Left hindlimb (tissue), 1 donor: ENCODE measurements at regions not wholly inside any gene's neighbourhood (a gene's known extent, or its start where the extent isn't known, plus 50 kb on each side); places are given as distances from the start of the nearest gene placed in this dataset.

Experiments
- DNase-seq: peaks from one replicate; pipeline ENCODE4 v3.0.0-alpha.2; 2018

DNA sequence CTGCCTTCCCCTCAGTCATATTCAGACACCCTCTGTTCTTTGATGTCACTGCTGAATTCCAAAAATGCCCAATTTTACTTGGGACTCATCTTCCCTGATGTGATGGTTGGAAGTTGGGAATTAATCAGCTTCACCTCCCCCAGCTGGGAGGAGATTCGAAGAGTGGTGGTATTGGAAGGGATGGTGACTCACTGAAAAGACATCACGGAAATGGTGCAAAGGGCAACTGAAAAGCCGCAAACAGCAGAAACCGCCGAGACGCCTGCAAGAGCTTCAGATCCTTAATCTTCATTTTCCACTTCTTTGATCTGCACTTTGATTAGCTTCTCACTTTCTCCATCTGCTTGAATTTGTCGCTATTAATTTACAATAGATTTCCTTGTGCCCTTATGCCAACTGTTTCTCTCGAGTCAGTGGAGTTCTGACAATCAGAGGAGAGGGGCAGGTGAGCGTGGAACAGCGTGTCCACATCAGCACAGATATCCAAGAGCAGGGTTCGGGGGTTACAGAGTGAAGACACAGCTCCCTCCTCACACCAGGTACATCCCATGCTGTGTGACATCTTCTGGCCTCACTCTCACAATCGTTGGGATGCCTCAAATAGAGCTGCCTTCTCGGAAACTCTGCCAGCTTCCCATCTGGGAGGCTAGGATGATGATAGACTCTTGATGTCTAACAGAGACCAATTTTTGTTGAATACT lies 325.4 kb downstream of the BRD1 start:
- no peak for DNase-seq

DNA sequence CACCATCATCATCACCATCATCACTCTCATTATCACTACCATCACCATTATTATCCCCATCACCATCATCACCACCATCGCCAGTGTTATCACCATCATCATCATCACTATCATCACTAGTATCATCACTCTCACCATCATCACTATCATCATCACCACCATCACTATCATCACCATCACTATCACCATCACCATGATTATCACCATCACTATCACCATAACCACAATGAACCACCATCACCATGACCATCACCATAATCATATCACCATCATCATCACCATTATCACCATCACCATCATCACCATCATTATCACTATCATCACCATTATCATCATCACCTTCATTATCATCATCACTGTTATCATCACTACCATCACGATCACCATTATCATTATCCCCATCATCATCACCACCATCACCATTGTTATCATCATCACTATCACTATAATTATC lies 326.7 kb downstream of the BRD1 start:
- no peak for DNase-seq

DNA sequence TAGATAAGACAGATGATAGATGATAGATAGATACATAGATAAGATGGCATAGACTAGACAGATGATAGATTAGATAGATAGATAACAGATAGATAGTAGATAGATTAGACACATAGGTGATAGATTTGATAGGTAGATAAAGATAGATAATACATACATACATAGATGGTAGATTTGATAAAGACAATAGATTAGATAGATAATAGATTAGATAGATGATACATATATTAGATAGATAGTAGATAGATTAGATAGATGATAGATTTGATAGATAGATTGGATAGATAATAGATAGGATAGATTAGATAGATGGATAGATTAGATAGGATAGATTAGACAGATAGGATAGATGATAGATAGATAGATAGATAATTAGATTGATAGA lies 327.6 kb downstream of the BRD1 start:
- no peak for DNase-seq

DNA sequence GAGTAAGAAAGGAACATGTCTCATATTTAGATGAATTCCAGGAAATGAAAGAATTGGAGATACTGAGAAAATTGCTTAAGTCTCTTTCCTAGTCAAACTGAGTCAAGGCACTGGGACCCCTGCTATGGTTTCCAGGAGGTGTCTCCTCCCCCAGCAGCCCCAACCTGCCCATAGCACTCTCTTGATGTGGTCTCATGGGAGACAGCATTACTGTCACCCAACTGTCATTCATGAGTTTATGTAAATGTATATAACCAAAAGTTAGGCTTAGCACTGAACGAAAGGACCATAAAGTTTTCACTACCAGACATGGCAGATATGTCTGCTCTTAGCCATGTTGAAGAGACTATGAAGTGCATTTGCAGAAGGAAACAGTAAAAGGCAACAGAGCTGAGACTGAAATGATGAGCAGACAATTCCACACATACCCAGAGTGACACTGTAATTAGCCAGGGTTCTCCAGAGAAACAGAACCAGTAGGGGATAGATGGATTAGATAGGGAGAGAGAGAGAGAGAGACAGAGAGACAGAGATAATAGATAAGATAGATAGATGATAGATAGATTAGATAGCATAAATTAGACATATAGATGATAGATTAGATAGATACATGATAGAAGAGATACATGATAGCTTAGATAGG lies 328.1 kb downstream of the BRD1 start:
- DNase-seq: no peak

DNA sequence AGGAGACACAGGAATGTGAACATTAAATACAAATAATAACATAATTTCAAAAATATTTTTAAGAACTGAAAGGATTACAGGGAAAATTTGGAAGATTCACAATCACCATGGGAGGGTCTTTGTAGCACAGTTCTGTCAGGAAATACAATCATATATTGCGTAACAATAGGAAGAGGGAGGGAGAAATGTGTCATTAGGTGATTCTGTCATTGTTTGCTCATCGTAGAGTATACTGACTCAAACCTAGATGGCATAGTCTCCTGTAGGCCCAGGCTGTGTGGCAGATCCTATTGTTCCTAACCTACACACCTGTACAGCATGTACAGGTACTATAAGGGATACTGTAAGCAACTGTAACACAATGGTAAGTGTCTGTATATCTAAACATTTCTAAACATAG lies 330.4 kb downstream of the BRD1 start:
- no peak for DNase-seq

DNA sequence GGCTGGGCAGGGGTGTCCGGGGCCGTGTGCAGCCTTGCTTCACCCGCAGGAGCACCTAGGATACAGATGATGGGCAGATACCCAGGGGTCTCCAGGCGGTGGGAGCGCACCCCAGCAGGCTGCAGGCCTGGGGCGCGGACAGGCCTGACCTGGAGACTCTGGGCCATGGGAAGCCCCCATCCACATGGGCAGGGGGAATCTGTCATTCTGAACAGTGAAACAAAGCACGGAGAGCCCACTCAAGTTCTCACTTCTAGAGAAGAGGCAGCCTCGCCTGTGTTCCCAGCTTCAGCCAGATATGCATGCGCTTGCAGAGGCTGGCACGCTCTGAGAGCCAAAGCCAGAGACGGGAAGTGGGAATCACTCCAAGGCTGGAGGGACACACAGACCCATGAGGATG lies 333.1 kb downstream of the BRD1 start:
- DNase-seq: no peak

DNA sequence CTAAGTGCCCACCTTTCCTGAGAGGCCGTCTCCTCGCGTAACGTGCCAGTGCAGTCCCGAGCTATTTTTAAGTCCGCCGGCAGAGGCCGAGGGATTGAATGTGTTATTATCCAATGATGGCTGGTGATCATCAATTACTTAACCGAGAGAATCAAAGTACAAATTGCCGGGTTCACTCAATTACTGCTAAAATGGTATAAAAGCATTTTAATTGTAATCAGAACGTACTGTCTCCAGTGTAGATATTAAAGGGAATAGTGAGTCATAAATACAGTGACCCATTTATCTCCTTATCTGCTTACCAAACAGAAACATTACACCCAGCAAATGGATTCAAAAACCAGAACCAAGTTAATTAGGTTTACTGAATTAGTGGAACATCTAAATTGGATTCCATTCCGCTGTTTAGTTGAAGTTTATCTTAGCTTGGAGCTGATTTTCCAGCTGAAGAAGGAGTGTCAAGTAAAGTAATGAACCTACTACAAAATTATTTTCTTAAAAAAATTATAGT lies 334.9 kb downstream of the BRD1 start:
- no peak for DNase-seq

DNA sequence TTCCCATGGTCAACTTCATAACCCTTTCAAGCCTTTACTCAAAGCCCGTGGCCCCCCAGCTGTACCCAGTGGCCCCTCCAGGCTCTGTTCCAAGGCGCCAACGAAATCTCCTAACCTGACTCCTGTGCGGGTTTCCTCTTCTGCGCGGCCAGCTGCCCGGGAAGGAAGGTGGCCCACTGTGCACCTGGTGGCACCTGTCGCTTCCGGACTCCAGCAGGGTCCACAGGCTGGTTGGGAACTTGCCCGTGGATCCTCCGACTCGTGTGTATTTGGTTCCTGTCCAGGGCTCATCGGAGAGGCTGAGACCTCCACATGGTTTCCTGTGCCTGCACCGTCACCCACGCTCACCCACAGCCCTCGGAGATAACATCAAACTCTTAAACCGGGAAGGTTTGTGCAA lies 335.4 kb downstream of the BRD1 start:
- no peak for DNase-seq

DNA sequence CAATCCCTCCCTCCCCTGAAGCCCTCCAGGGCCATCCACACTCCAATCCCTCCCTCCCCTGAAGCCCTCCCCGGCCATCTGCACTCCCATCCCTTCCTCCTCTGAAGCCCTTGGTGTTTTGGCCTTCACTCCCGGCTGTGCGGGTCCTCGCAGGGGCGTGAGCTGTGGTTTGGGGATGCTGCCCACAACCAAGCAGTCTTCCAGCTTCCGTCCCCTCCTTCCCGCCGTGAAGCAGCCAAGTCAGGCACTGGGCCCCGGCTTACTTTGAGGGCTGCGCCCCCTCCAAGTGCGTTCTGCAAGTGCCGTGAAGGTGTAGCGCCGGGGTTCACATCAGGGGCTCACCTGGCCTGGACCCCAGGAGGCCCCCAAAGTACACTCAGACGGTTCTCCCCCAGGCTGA lies 335.9 kb downstream of the BRD1 start:
- no peak for DNase-seq

DNA sequence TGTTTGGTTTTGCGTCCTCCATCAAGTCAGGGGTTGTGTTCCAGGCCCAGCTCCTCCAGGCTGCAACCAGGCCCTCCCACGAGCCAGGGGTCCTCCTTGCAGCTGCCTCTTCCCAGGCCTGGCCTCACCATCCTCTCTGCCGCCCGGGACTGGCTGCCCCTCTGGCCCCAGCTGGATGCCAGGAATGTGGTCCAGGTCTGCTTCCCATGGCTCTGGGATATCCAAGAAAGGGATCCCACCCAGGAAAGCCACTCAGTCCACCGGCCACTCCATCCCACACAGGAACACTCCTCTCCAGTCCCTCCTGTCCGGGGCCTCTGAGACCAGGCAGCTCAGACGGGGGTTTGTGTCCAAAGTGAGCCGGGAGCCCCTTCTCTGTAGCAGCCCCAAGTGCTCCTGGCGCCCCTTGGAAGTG lies 336.4 kb downstream of the BRD1 start:
- DNase-seq: no peak

DNA sequence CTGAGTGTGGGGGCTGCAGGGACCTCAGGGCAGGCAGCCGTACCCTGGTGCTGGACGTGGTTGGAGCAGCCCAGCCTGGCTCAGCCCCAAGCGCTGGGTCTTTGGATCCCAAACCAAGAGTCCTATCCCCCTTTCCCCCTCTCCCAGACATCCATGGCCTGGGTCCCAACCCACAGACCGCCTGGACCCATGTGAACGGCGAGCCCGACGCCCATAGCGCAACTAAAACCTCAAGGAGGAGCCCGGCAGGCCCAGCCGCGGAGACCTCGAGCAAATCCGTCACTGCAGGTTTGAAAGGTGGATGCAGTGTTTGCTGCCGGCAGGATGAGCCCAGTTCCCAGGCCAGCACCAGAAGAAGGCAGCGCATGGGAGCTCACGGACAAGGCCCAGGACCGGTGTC lies 337.0 kb downstream of the BRD1 start:
- DNase-seq: no peak

DNA sequence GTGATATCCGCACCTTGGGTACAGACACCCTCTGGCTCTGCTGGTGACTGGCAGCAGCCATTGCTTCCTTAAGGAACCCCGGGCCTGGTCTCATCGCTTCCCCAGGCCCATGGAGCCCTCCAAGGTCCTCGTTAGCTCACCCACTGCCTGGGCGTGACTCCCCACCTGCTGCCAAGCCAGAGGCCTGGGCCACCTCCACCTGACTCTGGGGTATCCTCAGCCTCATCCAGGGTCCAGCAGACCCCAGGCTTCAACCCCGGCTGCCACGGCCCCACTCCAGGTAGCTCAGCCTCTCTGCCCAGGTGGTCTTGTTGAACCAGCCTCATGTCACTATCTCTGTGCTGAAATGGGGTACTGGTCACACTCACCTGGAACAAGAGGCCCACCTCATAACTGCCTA lies 337.9 kb downstream of the BRD1 start:
- no peak for DNase-seq

DNA sequence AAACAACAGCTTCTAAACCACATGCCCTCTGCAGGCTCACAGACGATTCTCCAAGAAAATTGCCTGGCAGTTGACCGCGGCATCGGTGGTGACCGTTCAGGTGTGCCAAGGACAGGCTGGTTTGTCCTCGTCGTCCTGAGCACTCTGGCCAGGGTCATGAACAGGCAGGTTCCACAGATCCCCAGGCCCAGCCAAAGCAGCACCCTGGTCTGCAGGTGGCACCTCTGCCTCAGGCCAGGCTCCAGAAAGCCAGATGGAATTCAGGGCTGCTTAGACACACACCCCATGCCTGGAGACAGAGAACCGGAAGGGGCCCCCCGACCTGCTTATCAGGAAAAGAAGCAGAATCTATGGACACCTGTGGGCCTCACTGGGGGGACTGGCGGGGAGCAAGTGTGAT lies 338.7 kb downstream of the BRD1 start:
- DNase-seq: no peak

DNA sequence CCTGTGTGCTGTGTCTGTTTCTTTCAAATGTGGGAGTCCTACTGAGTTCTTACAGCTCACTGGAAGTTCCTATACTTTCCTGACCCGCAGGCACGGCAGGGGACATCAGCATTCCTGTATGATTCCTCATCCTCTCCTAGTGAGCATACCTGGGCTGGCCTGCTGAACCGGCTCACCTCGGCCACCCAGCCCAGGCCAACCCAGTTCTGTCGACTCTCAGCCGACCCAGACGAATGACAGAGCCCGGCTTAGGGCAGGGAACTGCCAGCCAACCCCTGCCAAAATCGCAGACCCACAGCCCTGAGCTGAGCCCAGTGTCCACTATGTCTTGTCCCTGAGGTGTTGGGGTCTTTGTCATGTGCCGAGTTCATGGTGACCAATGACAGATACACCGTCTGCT lies 339.7 kb downstream of the BRD1 start:
- DNase-seq: no peak

DNA sequence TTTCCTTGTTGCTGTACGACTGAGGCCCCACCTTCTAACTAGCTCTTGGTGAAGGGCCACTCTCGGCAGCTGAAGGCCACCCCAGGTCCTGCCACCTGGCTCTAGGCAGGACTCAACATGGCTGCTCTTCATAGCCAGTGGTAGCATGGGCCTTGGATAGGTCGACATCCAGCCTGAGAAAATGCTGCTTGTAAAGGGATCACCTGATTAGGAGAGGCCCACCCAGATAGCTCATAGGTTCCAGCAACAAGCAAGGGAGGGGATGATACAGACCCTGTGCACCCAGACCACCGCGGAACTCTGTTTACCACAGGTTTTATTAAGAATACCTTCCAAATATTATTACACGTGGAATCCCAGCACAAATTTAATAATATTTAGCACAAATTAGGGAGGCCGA lies 341.4 kb downstream of the BRD1 start:
- DNase-seq: no peak

DNA sequence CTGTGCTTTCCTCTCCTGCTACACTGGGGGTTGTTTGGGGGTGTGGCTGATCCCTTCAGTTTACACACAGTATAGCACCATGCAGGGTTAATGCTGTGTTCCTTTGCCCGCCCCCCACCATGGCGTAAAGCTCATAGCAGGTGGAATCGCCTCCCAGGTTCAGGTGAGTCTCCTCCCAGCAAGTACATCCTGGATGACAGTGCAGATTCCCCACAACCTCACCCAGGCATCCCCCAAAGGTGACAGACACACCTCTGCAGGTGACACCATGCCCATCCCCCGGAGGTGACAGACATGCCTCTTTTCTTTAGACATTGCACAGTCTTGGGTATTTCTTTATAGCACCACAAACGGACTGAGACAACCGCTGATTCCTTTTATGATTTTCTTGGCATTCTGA lies 343.7 kb downstream of the BRD1 start:
- no peak for DNase-seq

DNA sequence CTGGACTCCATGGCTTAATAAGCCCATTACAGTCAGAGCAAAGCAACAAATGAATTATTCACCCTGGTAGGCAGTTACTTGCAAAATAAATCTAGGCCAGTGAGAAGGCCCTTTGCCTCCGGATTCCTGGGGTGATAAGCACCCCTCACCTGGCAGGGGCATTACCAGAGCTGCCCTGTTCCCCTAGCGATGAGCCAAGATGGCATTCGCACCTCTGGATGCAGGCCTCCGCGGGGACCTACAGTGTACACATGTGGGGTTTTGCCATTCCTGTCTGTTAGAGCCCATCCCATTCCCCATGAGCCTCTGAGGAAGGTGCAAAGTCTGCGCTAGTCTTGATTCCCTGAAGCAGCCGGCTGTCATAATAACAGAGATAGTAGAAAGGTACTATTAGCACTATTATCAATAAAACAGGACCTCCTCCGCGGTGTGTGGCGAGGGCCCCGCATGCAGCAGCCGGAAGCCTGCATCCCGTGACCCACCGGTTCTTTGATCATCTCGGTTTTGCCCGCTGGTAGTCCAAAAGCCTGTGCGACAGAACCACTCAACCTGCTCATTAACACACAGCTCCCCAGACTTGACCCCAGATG lies 344.3 kb downstream of the BRD1 start:
- DNase-seq: no peak

DNA sequence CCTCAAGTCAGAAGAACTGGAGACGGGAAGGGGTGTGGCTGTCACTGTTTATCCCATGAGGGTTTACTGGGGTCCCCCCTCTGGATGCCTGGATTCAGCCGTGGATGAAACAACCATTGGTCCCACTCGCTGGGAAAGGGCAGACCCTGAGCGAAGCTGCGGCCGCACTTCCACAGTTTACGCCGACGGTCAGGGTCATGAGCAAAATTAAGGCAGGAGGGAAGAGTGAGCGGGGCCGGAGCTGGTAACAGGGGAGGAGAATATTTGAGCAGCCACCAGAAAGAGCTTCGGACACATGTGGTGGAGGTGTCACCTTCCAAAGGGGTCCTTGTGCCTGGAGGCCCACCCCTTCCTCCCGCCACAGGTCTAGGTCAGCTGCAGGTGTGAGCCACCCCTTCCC lies 344.9 kb downstream of the BRD1 start:
- DNase-seq: no peak

DNA sequence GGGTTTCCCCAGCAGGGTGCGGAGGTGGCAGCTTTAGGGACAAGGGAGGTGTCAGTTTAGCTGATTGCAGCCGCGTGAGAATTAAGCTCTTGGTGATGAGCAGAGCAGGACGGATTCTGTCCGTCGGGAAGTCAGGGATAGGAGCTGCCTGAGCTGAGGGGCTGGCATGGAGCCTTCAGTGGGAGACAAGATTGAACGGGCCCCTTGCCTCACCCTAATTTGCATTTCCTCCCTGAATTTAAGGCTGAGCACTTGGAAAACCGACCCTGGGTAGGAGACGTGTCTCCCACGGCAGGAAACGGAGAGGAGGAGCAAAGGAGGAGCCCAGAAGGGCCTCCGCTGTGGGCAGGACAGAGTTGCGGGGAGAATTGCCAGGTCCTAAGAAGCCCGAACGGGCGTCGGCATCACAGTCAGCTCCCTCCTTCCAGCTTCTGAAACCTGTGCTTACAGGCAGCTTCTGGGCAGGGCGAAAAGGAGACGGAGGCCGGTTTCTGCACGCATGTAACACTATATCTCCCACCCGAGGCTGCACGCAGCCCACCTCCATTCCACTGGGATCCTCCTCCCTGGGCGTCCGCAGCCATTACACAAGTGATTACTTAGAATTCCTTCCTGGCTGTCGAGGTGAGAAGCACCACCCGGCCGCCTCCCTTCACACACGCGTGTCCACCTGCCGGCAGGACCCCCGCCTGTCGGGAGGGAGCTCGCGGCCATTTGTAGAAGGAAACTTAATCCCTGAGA lies 345.8 kb downstream of the BRD1 start:
- no peak for DNase-seq

DNA sequence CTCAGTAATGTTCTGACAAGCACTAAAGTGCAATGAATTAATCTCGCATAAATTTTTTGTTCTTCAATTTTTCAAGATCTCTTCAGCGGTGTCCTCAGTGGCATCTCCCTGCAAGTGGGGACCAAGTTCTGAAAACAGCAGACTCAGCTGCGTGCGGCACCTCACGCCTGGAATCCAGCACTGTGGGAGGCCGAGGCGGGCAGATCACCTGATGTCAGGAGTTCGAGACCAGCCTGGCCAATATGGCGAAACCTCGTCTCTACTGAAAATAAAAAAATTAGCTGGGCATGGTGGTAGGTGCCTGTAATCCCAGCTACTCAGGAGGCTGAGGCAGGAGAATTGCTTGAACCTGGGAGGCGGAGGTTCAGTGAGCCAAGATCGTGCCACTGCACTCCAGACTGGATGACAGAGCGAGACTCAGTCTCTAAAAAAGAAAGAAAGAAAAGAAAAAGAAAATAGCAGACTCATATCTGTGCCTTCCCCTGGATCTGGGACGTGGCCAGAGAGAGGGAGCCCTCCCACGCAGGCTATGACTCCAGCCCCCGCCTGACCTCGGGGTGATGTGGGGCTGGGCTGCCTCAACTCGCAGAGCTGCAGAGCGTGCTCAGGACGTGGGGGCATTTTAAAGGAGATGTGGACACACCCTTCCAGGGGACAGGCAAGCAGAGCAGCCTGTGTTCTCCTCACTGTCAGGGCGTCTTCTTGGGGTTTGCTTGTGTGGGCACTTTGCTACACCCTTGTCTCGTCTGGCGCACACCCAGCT lies 346.6 kb downstream of the BRD1 start:
- DNase-seq: no peak

DNA sequence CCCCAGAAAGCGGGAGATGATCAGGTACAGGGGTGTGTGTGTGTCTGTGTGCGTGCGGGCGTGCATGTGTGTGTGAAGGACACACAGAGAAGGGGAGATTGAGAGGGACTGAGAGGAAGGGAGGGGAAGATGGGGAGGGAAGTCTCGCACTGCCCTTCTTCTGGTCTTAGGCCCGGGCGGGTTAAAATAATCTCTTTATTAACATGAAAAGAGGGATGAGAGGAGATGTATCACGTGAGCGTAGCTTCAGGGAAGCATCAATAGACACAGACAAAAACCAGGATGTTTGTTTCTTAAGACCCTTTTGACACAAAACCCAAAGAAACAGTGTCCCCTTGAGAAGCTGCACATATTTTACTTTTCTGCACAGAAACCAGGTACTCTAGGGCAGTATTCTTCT lies 347.3 kb downstream of the BRD1 start:
- DNase-seq: no peak

DNA sequence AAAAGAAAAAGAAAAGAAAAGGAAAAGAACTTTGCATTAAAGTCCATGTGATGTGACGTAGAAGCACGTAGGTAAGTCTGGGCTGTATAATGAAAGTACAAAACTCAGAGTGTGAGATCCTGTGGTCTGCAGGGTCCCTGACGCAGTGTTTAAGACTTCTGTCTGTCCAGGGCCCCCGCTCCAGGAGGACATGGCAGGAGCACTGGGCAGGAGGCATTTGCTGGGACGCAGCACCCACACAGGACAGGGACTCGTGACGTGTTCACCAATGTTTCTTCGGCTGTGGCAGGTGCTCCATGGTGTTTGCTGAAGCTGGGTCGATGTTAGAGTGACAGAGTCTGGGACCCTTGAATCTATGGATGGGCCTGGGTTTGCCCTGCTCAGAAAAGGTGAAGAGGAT lies 348.1 kb downstream of the BRD1 start:
- no peak for DNase-seq
